ENCODE measurements at regions not wholly inside any gene's neighbourhood (a gene's known extent, or its start where the extent isn't known, plus 50 kb on each side); places are given as distances from the start of the nearest gene placed in this dataset.

GRCh38 chr18:7303316-7304060 is 72.6 kb downstream of the LRRC30 start:
- H3K27ac ChIP-seq, result no peak overlapping the region
- H3K27me3 ChIP-seq, result no peaks in the 10 kb centered on the region
- TF ChIP-seq CTCF (IDR thresholded peaks at IDR 0.05), result no peak
- no peak overlapping the region for H3K4me3 ChIP-seq
- DNase-seq, result no peak
- H3K36me3 ChIP-seq, result no peaks in the 10 kb centered on the region
- H3K9me3 ChIP-seq, result peaks cover 0 to 2% (median 0%) of the 10 kb centered on the region in 3 donors
- peaks cover 0 to 4% (median 0%) of the 10 kb centered on the region in 4 donors for H3K4me1 ChIP-seq
- intact Hi-C loops (cut with DNase I; ENCODE audit: low total_unique reads), result no loop called here

GRCh38 chr18:7304061-7304370 is 73.1 kb downstream of the LRRC30 start:
- no peak for DNase-seq
- Histone ChIP-seq H3K36me3 (no peaks in the 10 kb centered on the region), H3K27ac (no peak overlapping the region), H3K9me3 (peaks cover 0 to 2% (median 0%) of the 10 kb centered on the region in 3 donors), H3K4me1 (peaks cover 0 to 4% (median 0%) of the 10 kb centered on the region in 4 donors), H3K27me3 (no peaks in the 10 kb centered on the region), H3K4me3 (no peak overlapping the region)
- intact Hi-C loops (cut with DNase I; ENCODE audit: low total_unique reads), result no loop called here
- TF ChIP-seq CTCF (IDR thresholded peaks at IDR 0.05), result no peak

GRCh38 chr18:7305416-7305815 is 74.5 kb downstream of the LRRC30 start:
- intact Hi-C loops (cut with DNase I; ENCODE audit: low total_unique reads), result no loop called here
- Histone ChIP-seq H3K4me3 (no peak overlapping the region), H3K36me3 (no peaks in the 10 kb centered on the region), H3K27ac (no peak overlapping the region), H3K27me3 (no peaks in the 10 kb centered on the region), H3K4me1 (peaks cover 0 to 4% (median 0%) of the 10 kb centered on the region in 4 donors), H3K9me3 (no peaks in the 10 kb centered on the region)
- DNase-seq, result no peak
- TF ChIP-seq CTCF (IDR thresholded peaks at IDR 0.05), result no peak

GRCh38 chr18:7307030-7307429 is 76.1 kb downstream of the LRRC30 start:
- H3K27ac ChIP-seq, result peak overlapping the region in 1 of 2 donors; percentile 15
- intact Hi-C loops (cut with DNase I; ENCODE audit: low total_unique reads), result no loop called here

GRCh38 chr18:7307526-7307925 is 76.6 kb downstream of the LRRC30 start:
- no peak for TF ChIP-seq CTCF (IDR thresholded peaks at IDR 0.05)
- Histone ChIP-seq H3K27me3 (no peaks in the 10 kb centered on the region), H3K4me3 (no peak overlapping the region), H3K4me1 (peaks cover 0 to 4% (median 0%) of the 10 kb centered on the region in 4 donors), H3K36me3 (no peaks in the 10 kb centered on the region), H3K27ac (no peak overlapping the region), H3K9me3 (peaks cover 0 to 6% (median 5%) of the 10 kb centered on the region in 3 donors)
- no peak for DNase-seq
- intact Hi-C loops (cut with DNase I; ENCODE audit: low total_unique reads), result no loop called here

More at GRCh38 chr18:7307030-7307429, 76.1 kb downstream of the LRRC30 start:
- no peaks in the 10 kb centered on the region for H3K27me3 ChIP-seq
- H3K9me3 ChIP-seq, result peaks cover 0 to under 1% (median under 1%) of the 10 kb centered on the region in 3 donors
- no peaks in the 10 kb centered on the region for H3K36me3 ChIP-seq
- no peak for DNase-seq
- no peak for TF ChIP-seq CTCF (IDR thresholded peaks at IDR 0.05)
- no peak overlapping the region for H3K4me3 ChIP-seq
- peaks cover 0 to 4% (median 0%) of the 10 kb centered on the region in 4 donors for H3K4me1 ChIP-seq

All from tibial artery (tissue), 4 donors.